ENCODE measurements at regions not wholly inside any gene's neighbourhood (a gene's known extent, or its start where the extent isn't known, plus 50 kb on each side); places are given as distances from the start of the nearest gene placed in this dataset.

GRCh38 chr17:71436479-71436878, 684.3 kb upstream of the SOX9 start:
- TF ChIP-seq CTCF (IDR thresholded peaks at IDR 0.05) (no peak), EZH2 (IDR thresholded peaks at IDR 0.05; ENCODE audit: borderline replicate concordance, insufficient read depth, low read depth, low read length, poor library complexity, severe bottlenecking) (no peak)

All from B cell (primary cell).